Stimulated activated CD8-positive, alpha-beta memory T cell treated with anti-CD3 and anti-CD28 coated beads, Interleukin-12 subunit alpha, Interleukin-12 subunit beta, amount 100 ng/mL, for 1 hour (primary cell): ENCODE measurements at regions not wholly inside any gene's neighbourhood (a gene's known extent, or its start where the extent isn't known, plus 50 kb on each side); places are given as distances from the start of the nearest gene placed in this dataset.

Source experiments
- DNase-seq: peaks from one replicate; pipeline ENCODE4 v3.0.0-alpha.2; 2020; ENCODE audit warnings: low read depth

- DNase-seq, result no peak
Observed at GRCh38 chr15:69795601-69796000, 302.1 kb downstream of the TLE3 start.

GRCh38 chr15:69797051-69797595 lies 300.6 kb downstream of the TLE3 start:
- DNase-seq, result no peak

DNA sequence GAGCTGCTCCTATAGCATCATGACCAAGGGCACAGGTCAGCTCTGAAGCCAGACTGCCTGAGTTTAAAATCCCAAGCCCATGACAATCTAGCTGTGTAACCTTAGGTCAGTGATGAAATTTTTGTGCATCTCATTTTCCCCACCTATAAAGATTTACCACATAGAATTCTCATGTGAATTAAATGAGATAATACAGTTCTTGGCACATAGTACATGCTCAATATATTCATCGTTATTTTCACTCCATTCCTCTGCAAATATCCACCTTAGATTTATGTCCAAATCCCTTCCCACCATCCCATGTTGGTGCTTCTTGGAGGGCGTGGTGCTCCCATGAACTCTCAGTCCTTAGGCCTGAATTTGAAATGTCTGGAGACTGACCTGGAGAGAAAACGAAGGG lies 300.1 kb downstream of the TLE3 start:
- DNase-seq, result no peak

DNA sequence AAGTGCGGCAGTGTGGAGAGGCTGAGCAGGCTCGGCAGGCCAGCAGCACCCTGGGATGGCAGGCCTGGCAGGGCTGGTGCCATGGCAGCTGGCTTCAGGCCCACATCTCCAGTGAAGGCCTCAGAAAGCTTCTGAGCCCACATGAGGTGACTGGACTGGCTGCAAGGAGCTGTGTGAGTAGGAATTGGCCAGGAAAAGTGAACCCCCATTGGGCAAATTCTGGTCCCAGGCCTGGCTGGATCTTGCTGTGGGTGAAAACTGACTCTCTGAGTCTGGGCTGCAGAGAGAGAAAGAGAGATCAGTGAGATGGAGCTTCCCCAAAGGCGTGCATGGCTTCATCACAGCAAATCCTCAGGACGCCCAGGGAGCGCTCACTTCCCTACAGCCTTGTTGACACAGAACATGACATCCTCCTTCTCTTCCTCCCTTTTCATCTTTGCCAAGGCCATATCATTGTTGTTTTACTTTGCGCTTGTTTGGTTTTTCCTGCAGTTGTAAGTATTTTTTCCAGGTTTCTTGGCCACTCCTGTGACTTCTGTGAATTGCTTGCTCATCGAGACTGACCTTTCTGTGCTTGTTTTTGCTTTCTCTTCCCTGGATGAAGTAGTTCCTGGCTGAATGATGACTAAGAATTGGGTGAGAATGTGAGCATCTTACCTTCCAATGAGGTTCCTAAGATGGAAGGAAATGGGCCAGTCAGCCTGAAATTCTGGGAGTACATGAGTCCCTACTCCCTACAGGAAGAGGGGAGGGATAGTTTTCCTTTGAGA lies 299.1 kb downstream of the TLE3 start:
- DNase-seq, result no peak

DNA sequence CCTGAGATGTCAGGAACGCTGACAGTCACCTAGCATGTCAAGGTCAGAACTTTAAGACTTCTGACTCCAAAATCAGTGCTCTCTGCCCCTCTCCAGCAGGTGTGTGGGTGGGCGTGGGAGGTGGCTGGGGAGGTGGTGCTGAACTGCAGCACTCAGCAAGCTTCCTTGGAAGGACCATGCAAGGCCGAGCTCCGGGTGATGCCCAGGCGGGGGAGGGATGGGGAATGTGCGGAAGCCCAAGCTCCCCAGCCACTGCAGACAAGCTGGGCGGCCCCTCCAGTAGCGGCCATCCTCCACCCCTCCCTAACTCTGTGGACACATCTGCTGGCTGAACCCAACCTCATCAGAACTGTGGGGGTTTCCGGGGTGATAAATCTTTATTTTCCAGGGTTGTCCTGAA lies 296.6 kb downstream of the TLE3 start:
- no peak for DNase-seq

GRCh38 chr15:69802432-69802831 lies 295.3 kb downstream of the TLE3 start:
- DNase-seq, result no peak

DNA sequence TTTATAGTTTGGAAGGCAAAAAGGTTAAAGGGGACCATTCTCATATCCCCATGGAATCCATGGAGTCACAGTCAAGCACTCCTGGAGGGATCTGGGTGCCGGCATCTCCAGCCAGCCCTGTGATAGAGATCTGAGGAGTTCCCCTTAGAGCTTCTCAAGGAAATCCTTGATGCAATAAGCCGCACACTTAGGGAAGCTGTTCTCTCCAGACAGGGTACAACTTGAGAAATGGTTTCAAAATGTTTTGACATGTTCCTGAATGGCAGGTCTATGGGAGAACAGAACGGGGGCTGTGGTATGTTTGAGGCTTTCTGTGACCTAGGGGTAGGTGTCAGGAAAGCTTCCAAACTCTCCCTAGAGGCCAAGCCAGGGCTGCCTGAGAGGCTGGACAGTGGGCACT lies 292.9 kb downstream of the TLE3 start:
- DNase-seq, result no peak

GRCh38 chr15:69805248-69805953 lies 292.3 kb downstream of the TLE3 start:
- no peak for DNase-seq

DNA sequence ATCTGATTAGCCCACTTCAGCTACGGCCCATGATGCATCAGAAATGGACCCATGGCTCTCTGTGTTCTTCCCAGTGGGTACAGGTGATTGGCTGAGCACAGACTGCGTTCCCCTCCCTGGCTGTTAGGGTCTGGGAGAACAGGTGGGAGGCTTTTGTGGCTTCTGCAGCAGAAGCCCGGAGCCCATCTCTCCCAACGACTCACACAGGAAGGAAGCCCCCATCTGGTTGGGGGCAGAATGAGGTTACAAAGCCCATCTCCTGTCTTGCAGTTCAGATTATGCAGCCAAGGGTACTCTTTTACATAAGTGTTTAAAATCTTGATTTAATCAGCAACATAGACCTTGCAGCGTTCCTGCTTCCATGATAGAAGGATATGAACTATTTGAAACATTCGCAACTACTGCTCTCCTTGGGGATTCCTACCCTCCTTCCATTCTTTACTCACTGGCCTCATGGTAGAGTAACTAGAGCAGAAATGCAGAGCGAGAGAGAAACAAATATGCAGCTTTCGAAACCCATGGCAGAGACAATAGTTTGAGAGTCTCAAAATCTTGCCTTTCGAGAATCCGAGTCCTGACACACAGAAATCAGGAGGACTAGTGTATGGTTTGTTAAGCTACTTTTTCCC lies 291.3 kb downstream of the TLE3 start:
- DNase-seq, result no peak

GRCh38 chr15:69807721-69808120 lies 290.0 kb downstream of the TLE3 start:
- no peak for DNase-seq

DNA sequence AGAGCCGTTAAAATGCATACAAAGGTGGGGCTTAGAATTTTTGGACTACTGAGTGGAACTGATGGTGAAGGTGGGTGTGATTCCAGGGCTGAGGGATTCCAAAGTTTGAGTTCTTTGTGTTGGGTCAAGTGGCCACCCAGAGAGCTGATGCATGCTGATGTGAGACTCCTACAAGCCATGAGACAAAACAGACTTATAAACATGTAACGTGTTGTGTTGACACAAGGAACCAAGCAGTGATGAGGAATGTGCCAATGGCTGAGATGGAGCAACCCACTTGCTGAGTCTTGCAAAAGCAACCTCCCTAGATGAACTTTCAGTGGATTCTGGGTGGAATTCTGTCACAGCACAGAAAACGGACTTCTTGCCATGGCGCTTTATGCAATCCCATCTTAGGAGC lies 289.0 kb downstream of the TLE3 start:
- DNase-seq, result no peak

DNA sequence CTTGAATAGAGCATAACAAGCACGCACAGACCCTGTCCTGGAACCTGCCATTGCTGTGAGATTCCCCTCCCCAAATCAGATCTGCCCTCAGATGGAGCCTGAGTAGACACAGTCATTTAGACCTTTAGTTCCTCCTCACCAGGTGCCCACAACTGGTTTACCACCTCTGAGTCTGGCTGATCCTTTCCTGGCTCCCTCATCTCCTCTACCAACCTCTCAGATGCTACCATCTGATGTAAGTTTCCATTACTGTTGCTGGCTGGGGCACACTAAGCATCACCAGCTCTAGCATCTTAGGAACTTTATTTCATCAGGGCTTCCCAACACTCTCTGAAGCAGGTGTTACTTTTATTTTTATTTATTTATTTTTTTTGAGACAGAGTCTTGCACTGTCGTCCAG lies 288.3 kb downstream of the TLE3 start:
- no peak for DNase-seq

GRCh38 chr15:69810431-69811354 lies 287.0 kb downstream of the TLE3 start:
- no peak for DNase-seq

GRCh38 chr15:69812861-69813261 lies 284.9 kb downstream of the TLE3 start:
- DNase-seq, result no peak

DNA sequence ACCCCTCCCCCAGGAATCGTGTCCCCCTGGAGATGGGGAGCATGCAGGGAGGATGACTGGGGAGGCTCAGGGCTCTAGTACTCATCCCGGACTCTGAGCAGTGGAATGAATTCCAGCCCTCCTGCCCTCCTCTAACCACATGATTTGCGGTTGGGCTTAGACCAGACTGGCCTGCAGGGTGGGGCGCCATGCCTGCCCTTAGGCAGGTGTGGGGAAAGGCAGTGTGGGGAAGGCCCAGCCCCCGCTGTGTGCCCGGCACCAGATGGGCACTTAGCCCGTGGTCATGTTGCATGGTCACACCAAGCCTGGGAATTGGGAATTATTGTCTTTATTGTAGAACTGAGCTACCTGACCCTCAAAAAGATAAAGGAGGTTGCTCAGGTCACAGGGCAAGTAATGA lies 283.8 kb downstream of the TLE3 start:
- no peak for DNase-seq

GRCh38 chr15:69814932-69815331 lies 282.8 kb downstream of the TLE3 start:
- DNase-seq, result no peak

DNA sequence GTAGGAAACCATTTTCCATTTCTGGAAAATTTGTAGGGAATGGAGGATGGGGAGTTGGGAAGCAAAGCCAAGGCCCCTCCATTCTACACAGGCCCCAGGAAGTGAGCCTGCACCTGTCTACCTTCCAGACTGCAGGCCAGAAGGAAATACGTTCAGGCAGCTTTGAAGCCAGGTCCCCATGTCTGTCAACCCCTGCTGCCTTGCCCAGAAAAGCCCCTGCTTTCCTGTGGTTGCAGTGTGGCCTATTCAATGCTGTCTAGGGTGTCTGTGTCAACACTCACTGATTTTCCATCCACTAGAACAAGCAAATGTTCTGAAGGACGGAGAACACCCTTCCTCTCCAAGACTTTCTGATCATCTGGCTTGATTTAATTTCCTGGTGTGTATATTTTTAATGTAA lies 281.9 kb downstream of the TLE3 start:
- no peak for DNase-seq

DNA sequence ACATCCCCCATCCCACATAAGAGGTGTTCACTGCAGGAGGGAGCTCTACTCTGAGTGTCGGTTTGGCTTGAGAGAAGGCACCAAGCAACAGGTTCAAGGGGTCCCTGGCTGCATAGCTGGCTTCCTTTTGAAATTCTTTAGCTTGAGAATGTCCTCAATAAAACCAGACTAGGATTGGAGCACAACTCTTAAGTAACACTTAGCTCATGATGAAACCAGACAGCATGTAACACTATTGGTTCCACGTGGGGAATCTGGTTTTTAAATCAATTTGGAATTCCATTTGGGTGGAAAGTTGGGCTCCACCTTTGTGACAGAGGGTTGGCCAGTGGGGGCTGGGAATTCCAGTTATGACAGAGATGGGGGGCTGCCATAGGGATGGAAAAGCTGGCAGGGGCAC lies 281.2 kb downstream of the TLE3 start:
- no peak for DNase-seq

- DNase-seq, result no peak
Observed at GRCh38 chr15:69818529-69818928, 279.2 kb downstream of the TLE3 start.

- DNase-seq, result no peak
Observed at GRCh38 chr15:69819371-69819770, 278.3 kb downstream of the TLE3 start.

GRCh38 chr15:69820819-69821218 lies 276.9 kb downstream of the TLE3 start:
- no peak for DNase-seq
